HepG2 (cell line): ENCODE measurements at regions not wholly inside any gene's neighbourhood (a gene's known extent, or its start where the extent isn't known, plus 50 kb on each side); places are given as distances from the start of the nearest gene placed in this dataset.

Experiments
- AKNA ChIP-seq: sonication (generic); formaldehyde crosslinking; IDR thresholded peaks from 2 replicates; pipeline ENCODE4 v1.4.0; 2020; ENCODE audit warnings: missing genetic modification reagents, borderline replicate concordance
- ATF3 ChIP-seq: sonication (generic); formaldehyde crosslinking; IDR thresholded peaks from 2 replicates; pipeline ENCODE4 v1.4.0; 2020; ENCODE audit warnings: missing genetic modification reagents
- DR1 ChIP-seq: sonication (generic); formaldehyde crosslinking; IDR thresholded peaks from 2 replicates; pipeline ENCODE4 v1.8.0; 2021; ENCODE audit warnings: mild to moderate bottlenecking, missing genetic modification reagents, inconsistent platforms
- EP300 ChIP-seq, 3 experiments: sonication (generic) in 1 of 3; formaldehyde crosslinking in 1 of 3; IDR thresholded peaks; 2 replicates each; pipeline versions ENCODE4 v1.5.1 to v1.6.1; 2011 to 2020; ENCODE audit warnings: low read depth in 2 of 3, low read length in 2 of 3, borderline replicate concordance in 1 of 3, improper control_type of control experiment in 1 of 3, mild to moderate bottlenecking in 1 of 3, missing genetic modification reagents in 1 of 3, moderate library complexity in 1 of 3
- ETV5 ChIP-seq: IDR thresholded peaks from 2 replicates; pipeline ENCODE4 v1.6.1; 2018; ENCODE audit warnings: missing biosample characterization, missing genetic modification reagents, inconsistent platforms, borderline replicate concordance
- FOXA3 ChIP-seq: IDR thresholded peaks from 2 replicates; pipeline ENCODE4 v1.6.1; 2016; ENCODE audit warnings: missing genetic modification reagents, missing compliant biosample characterization
- HMGA1 ChIP-seq: sonication (generic); formaldehyde crosslinking; conservative IDR thresholded peaks from 2 replicates; pipeline ENCODE4 v1.4.0; 2020; ENCODE audit warnings: missing genetic modification reagents
- KMT2A ChIP-seq: sonication (generic); formaldehyde crosslinking; IDR thresholded peaks from 2 replicates; pipeline ENCODE4 v1.4.0; 2020; ENCODE audit warnings: missing genetic modification reagents
- NR2F2 ChIP-seq: IDR thresholded peaks from 2 replicates; pipeline ENCODE4 v1.6.1; 2012; ENCODE audit warnings: low read depth, inconsistent platforms, borderline replicate concordance
- NR2F6 ChIP-seq, 2 experiments: IDR thresholded peaks; 2 replicates each; pipeline ENCODE4 v1.6.1; 2016; ENCODE audit warnings: antibody characterized with exemption in 1 of 2, mild to moderate bottlenecking in 1 of 2
- RARA ChIP-seq: IDR thresholded peaks from 2 replicates; pipeline ENCODE4 v1.6.1; 2016; ENCODE audit warnings: missing genetic modification reagents, missing compliant biosample characterization
- SKI ChIP-seq: fragments of 450-650 bp; IDR thresholded peaks from one replicate; pipeline ENCODE4 v1.6.1; 2018; ENCODE audit warnings: mild to moderate bottlenecking; ENCODE audit not compliant: partially characterized antibody
- SOX13 ChIP-seq, 3 experiments: fragments of 450-650 bp in 1 of 3; sonication (generic) in 1 of 3; formaldehyde crosslinking in 1 of 3; IDR thresholded peaks in 2 of 3; conservative IDR thresholded peaks in 1 of 3; 2 replicates each; pipeline versions ENCODE4 v1.5.0 to v1.6.1; 2016 to 2020; ENCODE audit warnings: antibody characterized with exemption in 1 of 3, mild to moderate bottlenecking in 1 of 3, missing compliant biosample characterization in 1 of 3, missing genetic modification reagents in 1 of 3, moderate library complexity in 1 of 3
- SP4 ChIP-seq: sonication (generic); formaldehyde crosslinking; IDR thresholded peaks from 2 replicates; pipeline ENCODE4 v1.8.1; 2023; ENCODE audit warnings: mild to moderate bottlenecking, missing genetic modification reagents
- ZBTB34 ChIP-seq: sonication (generic); formaldehyde crosslinking; IDR thresholded peaks from 2 replicates; pipeline ENCODE4 v1.8.0; 2022; ENCODE audit warnings: mild to moderate bottlenecking, missing genetic modification reagents
- ZNF235 ChIP-seq: sonication (generic); formaldehyde crosslinking; IDR thresholded peaks from 2 replicates; pipeline ENCODE4 v1.8.1; 2023; ENCODE audit warnings: mild to moderate bottlenecking, missing genetic modification reagents, borderline replicate concordance
- ZNF709 ChIP-seq: sonication (generic); formaldehyde crosslinking; IDR thresholded peaks from 2 replicates; pipeline ENCODE4 v1.5.0; 2020; ENCODE audit warnings: mild to moderate bottlenecking, missing genetic modification reagents
- ZNF768 ChIP-seq: sonication (generic); formaldehyde crosslinking; IDR thresholded peaks from 2 replicates; pipeline ENCODE4 v1.4.0; 2020; ENCODE audit warnings: missing genetic modification reagents
- ZSCAN5A ChIP-seq: sonication (generic); formaldehyde crosslinking; IDR thresholded peaks from 2 replicates; pipeline ENCODE4 v1.8.0; 2022; ENCODE audit warnings: mild to moderate bottlenecking, missing genetic modification reagents, borderline replicate concordance

GRCh38 chr19:57028804-57029525 lies 90.8 kb upstream of the USP29 start (continued):
- no peak for TF ChIP-seq DR1 (CRISPR knock-in tag)
- no peak for TF ChIP-seq ZNF235
- TF ChIP-seq SP4 (CRISPR knock-in tag): no peak
- no peak for TF ChIP-seq ETV5 (CRISPR knock-in tag)
- no peak for TF ChIP-seq ZNF768 (CRISPR knock-in tag)
- peak; percentile 23 for TF ChIP-seq SKI
- no peak for TF ChIP-seq HMGA1 (CRISPR knock-in tag)
- no peak for TF ChIP-seq AKNA (CRISPR knock-in tag)
- no peak for TF ChIP-seq ZNF709 (CRISPR knock-in tag)
- no peak for TF ChIP-seq ZSCAN5A (CRISPR knock-in tag)
- peak in 1 of 2 experiments; percentile 17; a peak in 1 of 4 replicates for TF ChIP-seq EP300 (IDR thresholded peaks at IDR 0.05; ENCODE audit: low read depth in 2 of 2, low read length in 2 of 2)
- TF ChIP-seq EP300 (CRISPR knock-in tag; IDR thresholded peaks at IDR 0.05; ENCODE audit: borderline replicate concordance): no peak
- no peak for TF ChIP-seq KMT2A (CRISPR knock-in tag)
- TF ChIP-seq ZBTB34 (CRISPR knock-in tag): no peak
- no peak for TF ChIP-seq ATF3 (CRISPR knock-in tag)
- TF ChIP-seq SOX13 (IDR thresholded peaks at IDR 0.05): no peak
- peak in 1 of 2 experiments; percentile 47; a peak in 1 of 4 replicates for TF ChIP-seq SOX13 (CRISPR knock-in tag; conservative IDR thresholded peaks at IDR 0.05 in 1 of 2, IDR thresholded peaks at IDR 0.05 in 1 of 2)
- TF ChIP-seq FOXA3 (CRISPR knock-in tag): peak; percentile 61
- 0 out of 2 replicates have a peak, but pooled peaks have one; percentile 24 for TF ChIP-seq NR2F6 (IDR thresholded peaks at IDR 0.05)
- TF ChIP-seq NR2F6 (CRISPR knock-in tag; IDR thresholded peaks at IDR 0.05): no peak
- 0 out of 2 replicates have a peak, but pooled peaks have one; percentile 31 for TF ChIP-seq NR2F2
- TF ChIP-seq RARA (CRISPR knock-in tag): peak; percentile 87
